Thyroid gland (tissue), 4 donors: ENCODE measurements at regions not wholly inside any gene's neighbourhood (a gene's known extent, or its start where the extent isn't known, plus 50 kb on each side); places are given as distances from the start of the nearest gene placed in this dataset.

Experiments used
- DNase-seq, 2 donors: peaks; one replicate each; pipeline ENCODE4 v3.0.0-alpha.2; 2019
- H3K27ac ChIP-seq, 3 donors: fragments of 200-600 bp; sonication (generic); 1 replicate in 2 of 3; 2 replicates in 1 of 3; pipeline ENCODE4 v1.5.1; 2016 to 2019; ENCODE audit warnings: mild to moderate bottlenecking in 1 of 3, moderate library complexity in 1 of 3
- H3K27me3 ChIP-seq: fragments of 200-600 bp; sonication (generic); one replicate; pipeline ENCODE4 v1.5.1; 2019
- H3K36me3 ChIP-seq, 2 donors: fragments of 200-600 bp; sonication (generic); one replicate each; pipeline ENCODE4 v1.5.1; 2016 to 2019
- H3K4me1 ChIP-seq, 2 donors: fragments of 200-600 bp; sonication (generic); one replicate each; pipeline ENCODE4 v1.5.1; 2017 to 2019
- H3K4me3 ChIP-seq, 3 donors: fragments of 200-600 bp; sonication (generic); replicated peaks in 1 of 3; 1 replicate in 2 of 3; 2 replicates in 1 of 3; pipeline ENCODE4 v1.5.1; 2016; ENCODE audit warnings: mild to moderate bottlenecking in 1 of 3
- H3K9me3 ChIP-seq: fragments of 200-600 bp; sonication (generic); one replicate; pipeline ENCODE4 v1.5.1; 2017
- POLR2A ChIP-seq, 2 donors: fragments of 450-650 bp; IDR thresholded peaks; one replicate each; pipeline ENCODE4 v1.6.1; 2017; ENCODE audit warnings: antibody characterized with exemption in 2 of 2, mild to moderate bottlenecking in 2 of 2, moderate library complexity in 1 of 2
- WGBS, 2 donors: methylation state at CpG; one replicate each; pipeline ENCODE4 v1.1.5; 2017; 5-methylcytosine and 5-hydroxymethylcytosine counted together
- intact Hi-C: fragments of 100-400 bp; cut with DNase I; formaldehyde crosslinking; loops from one replicate; pipeline ENCODE4 v1.15.1; 2023
- TF ChIP-seq, protein P1 (sequence below), 6 experiments: fragments of 200-600 bp in 3 of 6; fragments of 450-650 bp in 3 of 6; sonication (generic) in 3 of 6; IDR thresholded peaks; one replicate each; pipeline ENCODE4 v1.5.1; 2016 to 2019; ENCODE audit warnings: antibody characterized with exemption in 6 of 6, mild to moderate bottlenecking in 2 of 6, inconsistent platforms in 1 of 6, moderate library complexity in 1 of 6

DNA sequence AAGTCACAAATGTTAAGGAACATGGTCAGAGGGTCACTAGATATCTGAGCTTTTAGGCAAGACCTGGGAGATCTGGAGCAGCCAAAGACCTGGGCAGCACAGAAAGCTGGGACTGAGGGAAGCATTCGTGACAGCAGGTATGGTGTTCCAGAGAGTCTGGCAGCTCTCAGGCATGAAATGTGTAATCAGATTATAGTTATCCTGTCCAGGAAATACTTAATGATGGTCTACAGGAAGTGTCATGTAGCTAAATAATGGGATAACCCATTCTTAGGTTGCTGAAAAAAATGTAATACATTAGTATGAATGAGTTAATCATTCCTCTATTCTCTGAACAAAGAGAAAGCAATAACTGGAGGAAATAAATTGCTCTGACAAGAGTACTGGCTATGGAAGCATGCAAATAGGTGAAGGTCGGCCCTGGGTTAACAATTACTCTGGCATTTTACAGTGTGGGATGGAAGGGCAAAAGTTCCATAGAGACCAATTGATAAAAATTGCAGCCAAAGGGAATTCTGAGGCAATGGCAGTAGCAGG, 740.5 kb downstream of the CBLN4 start:
- 75 to 82% methylated on average over 2 of the region's 2 CpGs for WGBS, 2 donors

DNA sequence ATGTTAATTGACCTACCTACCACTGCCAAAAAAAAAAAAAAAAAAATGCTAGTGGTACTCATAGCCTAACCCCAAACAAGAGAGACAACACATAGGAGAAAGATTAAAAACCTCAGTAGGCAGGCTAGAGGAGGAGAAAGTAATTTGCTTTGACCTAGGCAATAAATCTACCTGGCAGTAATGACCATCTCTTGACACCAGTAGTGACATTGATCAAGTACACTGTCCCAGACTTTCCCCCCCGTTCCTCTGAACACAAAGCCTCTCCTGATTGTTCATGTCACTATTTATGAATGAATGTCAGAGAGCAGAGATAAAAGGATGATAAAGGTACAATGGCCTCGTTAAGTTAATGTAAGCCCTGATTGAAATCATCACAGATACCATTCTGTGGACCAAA, 746.8 kb downstream of the CBLN4 start:
- DNase-seq = no peak
- Histone ChIP-seq H3K4me3 (no peak overlapping the region), H3K4me1 (no peaks in the 10 kb centered on the region), H3K36me3 (no peaks in the 10 kb centered on the region), H3K27me3 (no peaks in the 10 kb centered on the region), H3K9me3 (no peaks in the 10 kb centered on the region), H3K27ac (no peak overlapping the region)
- intact Hi-C loops = no loop called here
- WGBS, 2 donors = 63 to 69% methylated on average over 2 of the region's 2 CpGs
- TF ChIP-seq, protein P1, sequence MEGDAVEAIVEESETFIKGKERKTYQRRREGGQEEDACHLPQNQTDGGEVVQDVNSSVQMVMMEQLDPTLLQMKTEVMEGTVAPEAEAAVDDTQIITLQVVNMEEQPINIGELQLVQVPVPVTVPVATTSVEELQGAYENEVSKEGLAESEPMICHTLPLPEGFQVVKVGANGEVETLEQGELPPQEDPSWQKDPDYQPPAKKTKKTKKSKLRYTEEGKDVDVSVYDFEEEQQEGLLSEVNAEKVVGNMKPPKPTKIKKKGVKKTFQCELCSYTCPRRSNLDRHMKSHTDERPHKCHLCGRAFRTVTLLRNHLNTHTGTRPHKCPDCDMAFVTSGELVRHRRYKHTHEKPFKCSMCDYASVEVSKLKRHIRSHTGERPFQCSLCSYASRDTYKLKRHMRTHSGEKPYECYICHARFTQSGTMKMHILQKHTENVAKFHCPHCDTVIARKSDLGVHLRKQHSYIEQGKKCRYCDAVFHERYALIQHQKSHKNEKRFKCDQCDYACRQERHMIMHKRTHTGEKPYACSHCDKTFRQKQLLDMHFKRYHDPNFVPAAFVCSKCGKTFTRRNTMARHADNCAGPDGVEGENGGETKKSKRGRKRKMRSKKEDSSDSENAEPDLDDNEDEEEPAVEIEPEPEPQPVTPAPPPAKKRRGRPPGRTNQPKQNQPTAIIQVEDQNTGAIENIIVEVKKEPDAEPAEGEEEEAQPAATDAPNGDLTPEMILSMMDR (IDR thresholded peaks at IDR 0.05) = no peak
- TF ChIP-seq POLR2A (IDR thresholded peaks at IDR 0.05) = no peak

More for the DNA sequence above, 740.5 kb downstream of the CBLN4 start:
- H3K4me1 ChIP-seq = no peaks in the 10 kb centered on the region
- DNase-seq = no peak
- H3K4me3 ChIP-seq = no peak overlapping the region
- no peaks in the 10 kb centered on the region for H3K36me3 ChIP-seq
- H3K27me3 ChIP-seq = no peaks in the 10 kb centered on the region
- TF ChIP-seq POLR2A (IDR thresholded peaks at IDR 0.05) = no peak
- TF ChIP-seq, protein P1 (IDR thresholded peaks at IDR 0.05) = no peak
- intact Hi-C loops = no loop called here
- H3K9me3 ChIP-seq = no peaks in the 10 kb centered on the region
- no peak overlapping the region for H3K27ac ChIP-seq

DNA sequence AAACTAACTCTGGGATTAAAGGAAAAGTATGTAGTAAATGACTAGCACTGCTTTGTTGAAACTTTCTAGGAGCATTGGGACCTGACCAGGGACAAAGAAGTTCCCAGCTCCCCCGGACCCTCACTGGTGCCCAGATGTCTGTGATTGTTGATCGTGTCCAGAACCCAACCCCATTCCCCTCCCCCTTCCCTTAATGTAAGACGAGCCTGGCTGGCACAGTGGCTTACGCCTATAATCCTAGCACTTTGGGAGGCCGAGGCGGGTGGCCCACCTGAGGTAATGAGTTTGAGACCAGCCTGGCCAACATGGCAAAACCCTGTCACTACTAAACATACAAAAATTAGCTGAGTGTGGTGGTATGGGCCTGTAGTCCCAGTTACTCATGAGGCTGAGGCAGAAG, 750.3 kb downstream of the CBLN4 start:
- Histone ChIP-seq H3K9me3 (no peaks in the 10 kb centered on the region), H3K4me3 (no peak overlapping the region), H3K36me3 (no peaks in the 10 kb centered on the region), H3K27ac (no peak overlapping the region), H3K27me3 (no peaks in the 10 kb centered on the region), H3K4me1 (no peaks in the 10 kb centered on the region)
- no peak for TF ChIP-seq POLR2A (IDR thresholded peaks at IDR 0.05)
- TF ChIP-seq, protein P1 (IDR thresholded peaks at IDR 0.05) = no peak
- DNase-seq = no peak
- intact Hi-C loops = no loop called here
- WGBS, 2 donors = 87 to 100% methylated on average over 5 to 6 of the region's 6 CpGs

DNA sequence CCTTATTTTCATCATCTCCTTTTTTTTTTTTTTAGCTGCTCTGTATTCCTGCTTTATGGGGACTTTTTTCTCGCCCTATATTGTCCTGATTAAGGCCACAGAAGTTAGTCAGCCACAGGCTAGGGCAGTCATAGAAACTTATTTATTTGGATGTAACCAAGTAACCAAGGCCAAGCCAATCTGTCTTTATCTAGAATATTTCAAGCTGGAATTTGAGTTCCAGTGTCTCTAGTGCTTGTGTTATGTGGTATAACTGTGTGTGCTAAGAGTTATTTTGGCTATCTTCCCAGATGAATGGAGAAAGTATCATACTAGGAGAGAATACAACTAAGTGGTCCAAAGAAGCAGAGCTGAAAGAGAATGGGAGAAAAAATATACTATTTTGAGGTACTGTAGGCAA, 751.5 kb downstream of the CBLN4 start:
- no peak overlapping the region for H3K4me3 ChIP-seq
- no peak overlapping the region for H3K27ac ChIP-seq
- no peak for TF ChIP-seq POLR2A (IDR thresholded peaks at IDR 0.05)
- TF ChIP-seq, protein P1 (IDR thresholded peaks at IDR 0.05) = no peak
- no peaks in the 10 kb centered on the region for H3K4me1 ChIP-seq
- no peaks in the 10 kb centered on the region for H3K36me3 ChIP-seq
- H3K27me3 ChIP-seq = no peaks in the 10 kb centered on the region
- H3K9me3 ChIP-seq = no peaks in the 10 kb centered on the region
- DNase-seq = no peak
- intact Hi-C loops = no loop called here
- WGBS, 2 donors = 44 to 69% methylated on average over 1 of the region's 1 CpG

DNA sequence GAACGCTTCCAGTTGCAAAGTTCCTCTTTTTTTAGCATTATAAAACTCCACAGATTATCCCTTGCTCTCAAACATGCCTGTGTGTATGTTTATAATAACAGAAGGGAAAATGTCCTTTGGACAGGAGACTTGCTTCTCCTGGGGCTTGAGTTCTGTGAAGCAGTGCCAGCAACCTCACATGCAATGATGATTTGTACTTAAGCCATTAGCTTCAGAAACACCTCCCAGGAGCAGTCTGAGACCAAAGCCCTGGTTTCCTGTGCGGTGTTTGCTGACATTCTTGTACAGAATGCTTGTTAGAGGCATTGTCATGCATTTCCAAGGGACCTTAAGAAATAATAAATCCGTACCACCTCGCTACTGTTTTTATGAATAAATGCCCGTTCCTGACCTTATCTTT, 752.8 kb downstream of the CBLN4 start:
- Histone ChIP-seq H3K4me1 (no peaks in the 10 kb centered on the region), H3K4me3 (no peak overlapping the region), H3K36me3 (no peaks in the 10 kb centered on the region), H3K9me3 (no peaks in the 10 kb centered on the region), H3K27me3 (no peaks in the 10 kb centered on the region), H3K27ac (no peak overlapping the region)
- no peak for TF ChIP-seq POLR2A (IDR thresholded peaks at IDR 0.05)
- TF ChIP-seq, protein P1 (IDR thresholded peaks at IDR 0.05) = no peak
- DNase-seq = no peak
- intact Hi-C loops = no loop called here
- WGBS, 2 donors = 69 to 76% methylated on average over 5 of the region's 5 CpGs
